Stimulated activated CD8-positive, alpha-beta memory T cell treated with anti-CD3 and anti-CD28 coated beads, Interleukin-12 subunit alpha, Interleukin-12 subunit beta, amount 100 ng/mL, for 4 hours (primary cell): ENCODE measurements at regions not wholly inside any gene's neighbourhood (a gene's known extent, or its start where the extent isn't known, plus 50 kb on each side); places are given as distances from the start of the nearest gene placed in this dataset.

Source experiments
- DNase-seq: peaks from one replicate; pipeline ENCODE4 v3.0.0-alpha.2; 2020; ENCODE audit warnings: low read depth

GRCh38 chr2:106572541-106573450 is 85.6 kb downstream of the CD8B2 start:
- no peak for DNase-seq

- no peak for DNase-seq
Measured at GRCh38 chr2:106573773-106574172, 86.6 kb downstream of the CD8B2 start.

GRCh38 chr2:106575955-106576354 is 88.8 kb downstream of the CD8B2 start:
- DNase-seq: no peak

- DNase-seq: no peak
Measured at GRCh38 chr2:106577255-106577651, 90.1 kb downstream of the CD8B2 start.

- no peak for DNase-seq
Measured at GRCh38 chr2:106579750-106580197, 92.6 kb downstream of the CD8B2 start.

GRCh38 chr2:106580241-106580640 is 93.1 kb downstream of the CD8B2 start:
- no peak for DNase-seq

GRCh38 chr2:106581328-106581727 is 94.2 kb downstream of the CD8B2 start:
- DNase-seq: no peak

GRCh38 chr2:106581755-106582147 is 94.6 kb downstream of the CD8B2 start:
- no peak for DNase-seq

- DNase-seq: peak; percentile 23
Measured at GRCh38 chr2:106582148-106583143, 95.3 kb downstream of the CD8B2 start.

- no peak for DNase-seq
Measured at GRCh38 chr2:106584304-106584954, 97.3 kb downstream of the CD8B2 start.

GRCh38 chr2:106596844-106597243 is 109.7 kb downstream of the CD8B2 start:
- no peak for DNase-seq

- DNase-seq: no peak
Measured at GRCh38 chr2:106599540-106599939, 112.4 kb downstream of the CD8B2 start.

GRCh38 chr2:106602042-106602441 is 114.9 kb downstream of the CD8B2 start:
- DNase-seq: no peak

GRCh38 chr2:106606652-106607051 is 119.5 kb downstream of the CD8B2 start:
- no peak for DNase-seq

- DNase-seq: no peak
Measured at GRCh38 chr2:106607371-106607770, 120.2 kb downstream of the CD8B2 start.

GRCh38 chr2:106609780-106610179 is 122.6 kb downstream of the CD8B2 start:
- DNase-seq: no peak

GRCh38 chr2:106614511-106615291 is 127.5 kb downstream of the CD8B2 start:
- no peak for DNase-seq

- no peak for DNase-seq
Measured at GRCh38 chr2:106618614-106619013, 131.4 kb downstream of the CD8B2 start.

GRCh38 chr2:106623456-106623855 is 136.3 kb downstream of the CD8B2 start:
- DNase-seq: no peak

GRCh38 chr2:106624787-106625380 is 137.7 kb downstream of the CD8B2 start:
- no peak for DNase-seq

- DNase-seq: no peak
Measured at GRCh38 chr2:106628377-106628776, 141.2 kb downstream of the CD8B2 start.
